Vagina (tissue), 2 donors: ENCODE measurements at regions not wholly inside any gene's neighbourhood (a gene's known extent, or its start where the extent isn't known, plus 50 kb on each side); places are given as distances from the start of the nearest gene placed in this dataset.

ENCODE experiments used
- POLR2A ChIP-seq, 2 donors: fragments of 450-650 bp; IDR thresholded peaks; one replicate each; pipeline ENCODE4 v1.6.1; 2017; ENCODE audit warnings: antibody characterized with exemption in 2 of 2, mild to moderate bottlenecking in 2 of 2, moderate library complexity in 2 of 2
- POLR2AphosphoS5 ChIP-seq, 2 donors: sonication (generic); formaldehyde crosslinking; IDR thresholded peaks; one replicate each; pipeline ENCODE4 v1.9.0; 2017; ENCODE audit warnings: antibody characterized with exemption in 2 of 2, mild to moderate bottlenecking in 2 of 2, low read depth in 1 of 2; ENCODE audit not compliant: insufficient read depth in 1 of 2
- TF ChIP-seq, protein P1 (sequence below), 3 experiments: fragments of 450-650 bp in 2 of 3; fragments of 200-600 bp in 1 of 3; sonication (generic) in 1 of 3; IDR thresholded peaks; one replicate each; pipeline ENCODE4 v1.5.1; 2017 to 2019; ENCODE audit warnings: antibody characterized with exemption in 3 of 3, mild to moderate bottlenecking in 2 of 3, moderate library complexity in 2 of 3

DNA sequence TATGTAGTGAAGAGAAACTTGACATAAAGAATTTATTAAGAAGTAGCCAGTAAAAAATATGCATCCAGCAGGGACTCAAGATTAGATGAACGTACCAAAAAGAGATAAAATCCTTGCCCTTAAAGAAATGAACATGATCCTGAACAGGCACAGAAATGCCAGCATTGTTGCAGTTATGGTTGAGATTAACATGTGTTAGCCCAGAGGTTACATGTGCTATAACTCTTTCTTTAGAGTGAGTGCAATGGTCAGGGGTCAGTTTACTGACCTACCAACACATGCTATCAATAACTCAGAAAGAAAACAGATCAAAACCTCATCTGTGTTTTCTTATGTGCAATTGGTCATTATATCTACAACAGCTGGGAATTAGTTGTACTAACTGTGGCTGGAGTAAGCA is 166.1 kb upstream of the NDST3 start:
- TF ChIP-seq, protein P1, sequence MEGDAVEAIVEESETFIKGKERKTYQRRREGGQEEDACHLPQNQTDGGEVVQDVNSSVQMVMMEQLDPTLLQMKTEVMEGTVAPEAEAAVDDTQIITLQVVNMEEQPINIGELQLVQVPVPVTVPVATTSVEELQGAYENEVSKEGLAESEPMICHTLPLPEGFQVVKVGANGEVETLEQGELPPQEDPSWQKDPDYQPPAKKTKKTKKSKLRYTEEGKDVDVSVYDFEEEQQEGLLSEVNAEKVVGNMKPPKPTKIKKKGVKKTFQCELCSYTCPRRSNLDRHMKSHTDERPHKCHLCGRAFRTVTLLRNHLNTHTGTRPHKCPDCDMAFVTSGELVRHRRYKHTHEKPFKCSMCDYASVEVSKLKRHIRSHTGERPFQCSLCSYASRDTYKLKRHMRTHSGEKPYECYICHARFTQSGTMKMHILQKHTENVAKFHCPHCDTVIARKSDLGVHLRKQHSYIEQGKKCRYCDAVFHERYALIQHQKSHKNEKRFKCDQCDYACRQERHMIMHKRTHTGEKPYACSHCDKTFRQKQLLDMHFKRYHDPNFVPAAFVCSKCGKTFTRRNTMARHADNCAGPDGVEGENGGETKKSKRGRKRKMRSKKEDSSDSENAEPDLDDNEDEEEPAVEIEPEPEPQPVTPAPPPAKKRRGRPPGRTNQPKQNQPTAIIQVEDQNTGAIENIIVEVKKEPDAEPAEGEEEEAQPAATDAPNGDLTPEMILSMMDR (IDR thresholded peaks at IDR 0.05), result no peak
- TF ChIP-seq POLR2A (IDR thresholded peaks at IDR 0.05) (no peak), POLR2AphosphoS5 (IDR thresholded peaks at IDR 0.05; ENCODE audit: insufficient read depth in 1 of 2, low read depth in 1 of 2) (no peak)
